ENCODE measurements at regions not wholly inside any gene's neighbourhood (a gene's known extent, or its start where the extent isn't known, plus 50 kb on each side); places are given as distances from the start of the nearest gene placed in this dataset.

DNA sequence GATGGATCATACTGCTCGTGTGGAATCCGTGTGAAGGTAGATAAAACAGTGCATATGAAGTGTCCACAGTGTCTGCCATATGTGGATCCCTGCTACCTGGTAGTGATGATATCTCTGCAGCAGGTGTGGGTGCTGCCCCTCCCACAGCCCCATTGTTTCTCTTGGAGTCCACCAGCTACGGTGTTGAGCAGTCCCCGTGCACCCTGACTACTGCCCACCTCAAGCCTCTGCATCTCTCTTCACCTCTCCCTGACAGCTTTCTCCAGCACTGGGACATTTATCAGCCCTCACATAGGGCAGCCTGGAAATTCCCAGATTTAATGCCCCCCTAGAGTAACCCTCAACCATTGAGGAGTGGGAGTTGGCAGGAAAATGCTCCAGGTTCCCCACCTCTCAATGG is 244.7 kb downstream of the IRF8 start:
- peaks cover 21% of the 10 kb centered on the region for H3K27me3 ChIP-seq (ENCODE audit: control insufficient read depth, low read length)
- no peaks in the 10 kb centered on the region for H3K9me2 ChIP-seq (replicated peaks; ENCODE audit: control insufficient read depth, low read length)
- H4K20me1 ChIP-seq (ENCODE audit: control insufficient read depth, insufficient read depth, low read depth, low read length), result no peaks in the 10 kb centered on the region
- no peak overlapping the region for H3K4me3 ChIP-seq (ENCODE audit: low read length)
- H3K27ac ChIP-seq (ENCODE audit: low read depth, low read length), result no peak overlapping the region
- H3K4me2 ChIP-seq (ENCODE audit: low read length), result no peak overlapping the region
- no peaks in the 10 kb centered on the region for H3K79me2 ChIP-seq (ENCODE audit: control insufficient read depth, low read length)
- no peaks in the 10 kb centered on the region for H3K9me3 ChIP-seq (ENCODE audit: control insufficient read depth, insufficient read depth, low read length)
- H3K4me1 ChIP-seq (ENCODE audit: control insufficient read depth, low read length), result no peaks in the 10 kb centered on the region
- no peaks in the 10 kb centered on the region for H3K36me3 ChIP-seq (ENCODE audit: control insufficient read depth, low read length)
- H3F3A ChIP-seq (ENCODE audit: control insufficient read depth, insufficient read depth), result no peaks in the 10 kb centered on the region
- TF ChIP-seq, protein P1, sequence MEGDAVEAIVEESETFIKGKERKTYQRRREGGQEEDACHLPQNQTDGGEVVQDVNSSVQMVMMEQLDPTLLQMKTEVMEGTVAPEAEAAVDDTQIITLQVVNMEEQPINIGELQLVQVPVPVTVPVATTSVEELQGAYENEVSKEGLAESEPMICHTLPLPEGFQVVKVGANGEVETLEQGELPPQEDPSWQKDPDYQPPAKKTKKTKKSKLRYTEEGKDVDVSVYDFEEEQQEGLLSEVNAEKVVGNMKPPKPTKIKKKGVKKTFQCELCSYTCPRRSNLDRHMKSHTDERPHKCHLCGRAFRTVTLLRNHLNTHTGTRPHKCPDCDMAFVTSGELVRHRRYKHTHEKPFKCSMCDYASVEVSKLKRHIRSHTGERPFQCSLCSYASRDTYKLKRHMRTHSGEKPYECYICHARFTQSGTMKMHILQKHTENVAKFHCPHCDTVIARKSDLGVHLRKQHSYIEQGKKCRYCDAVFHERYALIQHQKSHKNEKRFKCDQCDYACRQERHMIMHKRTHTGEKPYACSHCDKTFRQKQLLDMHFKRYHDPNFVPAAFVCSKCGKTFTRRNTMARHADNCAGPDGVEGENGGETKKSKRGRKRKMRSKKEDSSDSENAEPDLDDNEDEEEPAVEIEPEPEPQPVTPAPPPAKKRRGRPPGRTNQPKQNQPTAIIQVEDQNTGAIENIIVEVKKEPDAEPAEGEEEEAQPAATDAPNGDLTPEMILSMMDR (IDR thresholded peaks at IDR 0.05; ENCODE audit: low read depth, low read length, poor library complexity, severe bottlenecking), result no peak
- TF ChIP-seq EZH2phosphoT487 (IDR thresholded peaks at IDR 0.05; ENCODE audit: borderline replicate concordance, low read length), result no peak

DNA sequence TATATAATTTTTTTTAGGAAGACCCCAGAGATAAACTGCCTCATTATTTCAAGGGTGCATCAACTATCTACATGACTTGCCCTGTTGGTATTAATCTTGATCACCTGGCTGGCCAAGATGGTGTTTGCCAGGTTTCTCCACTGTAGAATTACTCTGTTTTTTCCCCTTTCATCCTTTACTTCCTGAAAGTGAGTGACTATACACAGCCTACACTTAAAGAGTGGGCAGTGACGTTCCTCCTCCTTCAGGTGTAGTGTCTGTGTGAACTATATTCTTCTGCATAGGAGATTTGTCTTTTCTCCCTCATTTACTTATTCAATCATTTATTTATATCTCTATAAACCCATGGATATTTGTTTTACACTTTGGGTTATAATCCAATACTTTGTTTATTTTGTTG is 246.7 kb downstream of the IRF8 start:
- Histone ChIP-seq H3K4me3 (ENCODE audit: low read length) (no peak overlapping the region), H3K27me3 (ENCODE audit: control insufficient read depth, low read length) (peaks cover 18% of the 10 kb centered on the region), H3F3A (ENCODE audit: control insufficient read depth, insufficient read depth) (no peaks in the 10 kb centered on the region), H3K9me2 (replicated peaks; ENCODE audit: control insufficient read depth, low read length) (no peaks in the 10 kb centered on the region), H3K9me3 (ENCODE audit: control insufficient read depth, insufficient read depth, low read length) (no peaks in the 10 kb centered on the region), H3K4me1 (ENCODE audit: control insufficient read depth, low read length) (no peaks in the 10 kb centered on the region), H3K27ac (ENCODE audit: low read depth, low read length) (no peak overlapping the region), H3K4me2 (ENCODE audit: low read length) (no peak overlapping the region), H3K79me2 (ENCODE audit: control insufficient read depth, low read length) (no peaks in the 10 kb centered on the region), H3K36me3 (ENCODE audit: control insufficient read depth, low read length) (no peaks in the 10 kb centered on the region), H4K20me1 (ENCODE audit: control insufficient read depth, insufficient read depth, low read depth, low read length) (no peaks in the 10 kb centered on the region)
- TF ChIP-seq, protein P1 (IDR thresholded peaks at IDR 0.05; ENCODE audit: low read depth, low read length, poor library complexity, severe bottlenecking), result no peak
- no peak for TF ChIP-seq EZH2phosphoT487 (IDR thresholded peaks at IDR 0.05; ENCODE audit: borderline replicate concordance, low read length)

DNA sequence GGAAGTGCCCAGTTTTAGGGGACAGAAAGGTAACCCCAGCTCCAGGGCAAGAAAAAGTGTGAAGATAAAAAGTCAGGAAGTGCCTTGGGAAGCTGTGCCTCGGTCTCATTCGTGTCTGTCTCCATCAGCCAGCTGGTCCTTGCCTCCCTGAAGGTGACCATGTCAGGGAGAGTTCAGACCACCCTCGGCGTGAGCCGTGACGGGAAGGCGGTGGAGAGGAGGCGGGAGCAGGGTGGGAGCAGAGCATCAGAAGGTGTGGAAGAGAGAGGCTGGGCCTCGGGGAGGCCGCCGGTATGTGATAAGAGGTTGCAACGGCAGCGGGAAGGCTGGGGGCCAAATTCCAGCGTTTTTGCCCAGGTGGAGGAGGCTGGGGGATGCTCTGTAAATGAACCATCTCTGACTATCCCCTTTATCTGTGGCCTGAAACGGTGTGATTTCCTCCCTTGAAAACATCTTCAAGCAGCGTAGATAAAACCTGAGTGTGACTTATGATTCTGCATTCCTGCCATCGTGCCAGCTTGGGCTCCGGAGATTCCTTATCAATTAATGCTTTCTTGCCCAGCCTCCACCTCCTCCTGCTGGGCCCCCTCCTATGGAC is 251.8 kb downstream of the IRF8 start:
- no peak for TF ChIP-seq EZH2phosphoT487 (IDR thresholded peaks at IDR 0.05; ENCODE audit: borderline replicate concordance, low read length)
- H3K27ac ChIP-seq (ENCODE audit: low read depth, low read length), result no peak overlapping the region
- no peaks in the 10 kb centered on the region for H3K9me2 ChIP-seq (replicated peaks; ENCODE audit: control insufficient read depth, low read length)
- H3K9me3 ChIP-seq (ENCODE audit: control insufficient read depth, insufficient read depth, low read length), result no peaks in the 10 kb centered on the region
- no peaks in the 10 kb centered on the region for H3K4me1 ChIP-seq (ENCODE audit: control insufficient read depth, low read length)
- H3K79me2 ChIP-seq (ENCODE audit: control insufficient read depth, low read length), result no peaks in the 10 kb centered on the region
- no peak overlapping the region for H3K4me2 ChIP-seq (ENCODE audit: low read length)
- H4K20me1 ChIP-seq (ENCODE audit: control insufficient read depth, insufficient read depth, low read depth, low read length), result no peaks in the 10 kb centered on the region
- H3F3A ChIP-seq (ENCODE audit: control insufficient read depth, insufficient read depth), result no peaks in the 10 kb centered on the region
- no peak overlapping the region for H3K4me3 ChIP-seq (ENCODE audit: low read length)
- peaks cover 18% of the 10 kb centered on the region for H3K27me3 ChIP-seq (ENCODE audit: control insufficient read depth, low read length)
- H3K36me3 ChIP-seq (ENCODE audit: control insufficient read depth, low read length), result no peaks in the 10 kb centered on the region

DNA sequence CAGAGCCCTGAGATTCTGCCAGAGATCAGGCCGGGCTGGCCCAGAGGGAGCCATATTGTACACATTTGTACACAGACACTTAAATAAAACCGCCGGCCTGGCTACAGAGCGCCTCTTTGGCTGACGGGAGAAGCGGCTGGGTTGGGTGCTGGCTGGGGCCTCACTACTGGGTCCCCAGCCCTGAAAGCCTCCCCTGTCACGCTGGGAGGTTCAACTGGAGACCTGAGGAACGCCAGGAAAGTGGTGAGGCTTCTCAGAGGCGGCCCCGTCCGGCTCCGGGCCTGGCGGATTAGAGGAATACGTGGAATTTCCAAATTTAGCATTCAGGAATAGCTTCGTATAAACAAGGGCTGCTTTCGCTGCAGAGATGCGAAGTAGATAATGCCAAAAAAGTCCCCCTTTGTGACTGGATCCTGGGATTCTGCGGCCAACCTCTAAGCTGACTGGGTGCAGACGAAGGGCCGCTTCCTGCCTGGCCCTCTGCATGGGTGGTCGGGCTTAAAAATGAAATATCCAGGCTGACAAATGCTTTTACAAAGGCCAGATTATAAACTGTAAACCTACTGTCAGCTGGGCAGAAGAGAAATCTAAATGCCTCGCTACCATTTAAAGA is 252.4 kb downstream of the IRF8 start:
- Histone ChIP-seq H3K4me3 (ENCODE audit: low read length) (no peak overlapping the region), H3K79me2 (ENCODE audit: control insufficient read depth, low read length) (no peaks in the 10 kb centered on the region), H3F3A (ENCODE audit: control insufficient read depth, insufficient read depth) (no peaks in the 10 kb centered on the region), H3K27me3 (ENCODE audit: control insufficient read depth, low read length) (peaks cover 22% of the 10 kb centered on the region), H3K4me1 (ENCODE audit: control insufficient read depth, low read length) (no peaks in the 10 kb centered on the region), H3K4me2 (ENCODE audit: low read length) (no peak overlapping the region), H3K36me3 (ENCODE audit: control insufficient read depth, low read length) (no peaks in the 10 kb centered on the region), H3K9me3 (ENCODE audit: control insufficient read depth, insufficient read depth, low read length) (no peaks in the 10 kb centered on the region), H3K27ac (ENCODE audit: low read depth, low read length) (no peak overlapping the region), H3K9me2 (replicated peaks; ENCODE audit: control insufficient read depth, low read length) (no peaks in the 10 kb centered on the region), H4K20me1 (ENCODE audit: control insufficient read depth, insufficient read depth, low read depth, low read length) (no peaks in the 10 kb centered on the region)
- TF ChIP-seq, protein P1 (IDR thresholded peaks at IDR 0.05; ENCODE audit: low read depth, low read length, poor library complexity, severe bottlenecking), result no peak
- no peak for TF ChIP-seq EZH2phosphoT487 (IDR thresholded peaks at IDR 0.05; ENCODE audit: borderline replicate concordance, low read length)

All from DOHH2 (cell line).